C4-2B (cell line): ENCODE measurements at regions not wholly inside any gene's neighbourhood (a gene's known extent, or its start where the extent isn't known, plus 50 kb on each side); places are given as distances from the start of the nearest gene placed in this dataset.

Experiments
- ZFX ChIP-seq: fragments of 450-650 bp; IDR thresholded peaks from 2 replicates; pipeline ENCODE4 v1.6.1; 2017
- TF ChIP-seq, protein P1 (sequence below): fragments of 450-650 bp; conservative IDR thresholded peaks from 2 replicates; pipeline ENCODE4 v1.5.1; 2017; ENCODE audit warnings: mild to moderate bottlenecking

DNA sequence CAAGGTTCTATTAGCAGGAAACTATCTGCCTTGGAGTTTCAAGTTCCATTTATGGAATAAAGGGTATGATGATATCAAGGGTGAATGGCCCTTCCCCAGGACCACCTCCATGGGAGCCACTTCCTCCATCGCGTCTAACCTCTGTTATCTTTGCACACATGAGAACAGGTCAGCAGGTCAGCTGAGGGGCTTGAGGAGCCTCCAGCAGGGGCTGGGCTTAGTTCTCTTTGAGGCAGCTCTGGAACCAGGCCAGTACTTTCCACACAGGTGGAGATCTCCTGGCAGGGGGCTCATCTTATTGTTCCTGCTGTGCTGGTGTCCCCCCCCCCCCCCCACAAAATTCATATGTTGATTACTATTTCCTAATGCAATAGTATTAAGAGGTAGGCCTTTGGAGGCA, 472.2 kb upstream of the ZMIZ1 start:
- TF ChIP-seq, protein P1, sequence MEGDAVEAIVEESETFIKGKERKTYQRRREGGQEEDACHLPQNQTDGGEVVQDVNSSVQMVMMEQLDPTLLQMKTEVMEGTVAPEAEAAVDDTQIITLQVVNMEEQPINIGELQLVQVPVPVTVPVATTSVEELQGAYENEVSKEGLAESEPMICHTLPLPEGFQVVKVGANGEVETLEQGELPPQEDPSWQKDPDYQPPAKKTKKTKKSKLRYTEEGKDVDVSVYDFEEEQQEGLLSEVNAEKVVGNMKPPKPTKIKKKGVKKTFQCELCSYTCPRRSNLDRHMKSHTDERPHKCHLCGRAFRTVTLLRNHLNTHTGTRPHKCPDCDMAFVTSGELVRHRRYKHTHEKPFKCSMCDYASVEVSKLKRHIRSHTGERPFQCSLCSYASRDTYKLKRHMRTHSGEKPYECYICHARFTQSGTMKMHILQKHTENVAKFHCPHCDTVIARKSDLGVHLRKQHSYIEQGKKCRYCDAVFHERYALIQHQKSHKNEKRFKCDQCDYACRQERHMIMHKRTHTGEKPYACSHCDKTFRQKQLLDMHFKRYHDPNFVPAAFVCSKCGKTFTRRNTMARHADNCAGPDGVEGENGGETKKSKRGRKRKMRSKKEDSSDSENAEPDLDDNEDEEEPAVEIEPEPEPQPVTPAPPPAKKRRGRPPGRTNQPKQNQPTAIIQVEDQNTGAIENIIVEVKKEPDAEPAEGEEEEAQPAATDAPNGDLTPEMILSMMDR, result no peak
- TF ChIP-seq ZFX, result no peak
